ENCODE measurements at regions not wholly inside any gene's neighbourhood (a gene's known extent, or its start where the extent isn't known, plus 50 kb on each side); places are given as distances from the start of the nearest gene placed in this dataset.

- TF ChIP-seq CTCF (IDR thresholded peaks at IDR 0.05) (no peak), POLR2A (IDR thresholded peaks at IDR 0.05) (no peak)
These were observed 236.0 kb downstream of the RBFOX3 start for GRCh38 chr17:79374807-79375206.
